Thoracic aorta (tissue), 2 donors: ENCODE measurements at regions not wholly inside any gene's neighbourhood (a gene's known extent, or its start where the extent isn't known, plus 50 kb on each side); places are given as distances from the start of the nearest gene placed in this dataset.

Experiments used
- ATAC-seq: fragments of 150-250 bp; one replicate; pipeline ENCODE4 v1.8.0; 2017; ENCODE audit warnings: low read depth; ENCODE audit not compliant: insufficient number of reproducible peaks, low FRiP score
- DNase-seq: peaks from one replicate; pipeline ENCODE4 v3.0.0-alpha.2; 2020; ENCODE audit warnings: low spot score
- H3K27ac ChIP-seq, 2 donors: fragments of 200-600 bp; sonication (generic); 1 replicate in 1 of 2; 2 replicates in 1 of 2; pipeline ENCODE4 v1.5.1; 2016; ENCODE audit warnings: mild to moderate bottlenecking in 2 of 2, moderate library complexity in 2 of 2
- H3K27me3 ChIP-seq: fragments of 200-600 bp; sonication (generic); replicated peaks from 2 replicates; pipeline ENCODE4 v1.6.0; 2016; ENCODE audit warnings: mild to moderate bottlenecking; ENCODE audit not compliant: insufficient read depth
- H3K36me3 ChIP-seq: fragments of 200-600 bp; sonication (generic); one replicate; pipeline ENCODE4 v1.5.1; 2016
- H3K4me1 ChIP-seq, 2 donors: fragments of 200-600 bp; sonication (generic); 1 replicate in 1 of 2; 2 replicates in 1 of 2; pipeline versions ENCODE4 v1.5.1 to v1.6.0; 2016; ENCODE audit warnings: low read depth in 2 of 2, mild to moderate bottlenecking in 1 of 2; ENCODE audit not compliant: control insufficient read depth in 1 of 2
- H3K4me3 ChIP-seq: fragments of 200-600 bp; sonication (generic); 2 replicates; pipeline ENCODE4 v1.5.1; 2016; ENCODE audit warnings: mild to moderate bottlenecking
- H3K9me3 ChIP-seq: fragments of 200-600 bp; sonication (generic); 2 replicates; pipeline ENCODE4 v1.5.1; 2016
- CTCF ChIP-seq: fragments of 200-600 bp; sonication (generic); IDR thresholded peaks from one replicate; pipeline ENCODE4 v1.5.1; 2019; ENCODE audit warnings: antibody characterized with exemption

GRCh38 chr3:44030285-44030684 lies 211.4 kb upstream of the TOPAZ1 start:
- Histone ChIP-seq H3K27ac (no peak overlapping the region), H3K27me3 (no peaks in the 10 kb centered on the region), H3K4me3 (no peak overlapping the region), H3K9me3 (no peaks in the 10 kb centered on the region), H3K36me3 (no peaks in the 10 kb centered on the region), H3K4me1 (no peaks in the 10 kb centered on the region)
- TF ChIP-seq CTCF = no peak
- ATAC-seq = no peak
- no peak for DNase-seq

- ATAC-seq (no peak), DNase-seq (no peak)
- Histone ChIP-seq H3K27ac (no peak overlapping the region), H3K27me3 (no peaks in the 10 kb centered on the region), H3K4me3 (no peak overlapping the region), H3K36me3 (no peaks in the 10 kb centered on the region), H3K9me3 (no peaks in the 10 kb centered on the region), H3K4me1 (no peaks in the 10 kb centered on the region)
- TF ChIP-seq CTCF = no peak
Measured at GRCh38 chr3:44030687-44031305, 210.9 kb upstream of the TOPAZ1 start.

DNA sequence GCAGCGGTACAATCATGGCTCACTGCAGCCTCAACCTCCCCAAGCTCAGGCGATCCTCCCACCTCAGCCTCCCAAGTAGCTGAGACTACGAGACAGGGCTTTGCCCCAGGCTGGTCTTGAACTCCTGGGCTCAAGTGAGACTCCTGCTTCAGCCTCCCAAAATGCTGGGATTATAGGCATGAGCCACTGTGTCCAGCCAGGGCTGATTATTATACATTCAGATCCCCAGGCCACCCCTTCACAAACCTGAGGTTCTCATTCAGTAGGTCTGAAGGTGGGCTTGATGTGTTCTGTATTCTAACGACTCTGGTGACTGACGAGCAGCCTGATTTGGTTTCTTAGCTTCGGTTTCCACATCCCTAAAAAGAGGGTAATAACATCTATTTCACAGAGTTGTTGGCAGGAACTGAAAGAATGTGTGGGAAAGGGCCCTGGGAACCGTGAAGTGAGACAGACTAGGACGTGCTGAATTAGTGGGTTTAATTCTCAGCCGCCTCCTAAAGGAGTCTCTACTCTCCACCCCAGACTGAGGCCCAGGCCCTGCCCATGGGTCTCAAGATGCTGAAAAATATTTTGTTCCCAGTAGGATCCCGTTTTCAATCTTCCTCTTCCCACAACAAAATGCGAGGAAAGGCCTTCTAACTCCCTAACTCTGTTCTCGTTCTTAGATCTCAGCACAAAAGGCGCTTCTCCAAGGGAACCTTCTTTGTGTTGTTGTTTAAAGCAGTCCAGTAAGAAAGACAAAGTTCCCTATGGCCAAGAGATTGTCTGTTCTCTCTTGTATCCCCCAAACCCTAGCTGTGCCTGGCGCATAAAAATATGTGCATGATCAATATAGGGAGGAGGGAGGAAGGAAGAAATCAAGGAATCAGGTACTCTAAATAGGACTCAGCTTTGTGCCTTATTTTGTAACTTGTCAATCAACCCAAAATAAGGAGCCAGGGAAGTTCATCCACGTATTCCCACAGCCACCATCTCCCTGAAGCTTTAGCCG lies 210.0 kb upstream of the TOPAZ1 start:
- no peaks in the 10 kb centered on the region for H3K9me3 ChIP-seq
- DNase-seq (no peak), ATAC-seq (no peak)
- H3K4me1 ChIP-seq = no peaks in the 10 kb centered on the region
- no peaks in the 10 kb centered on the region for H3K27me3 ChIP-seq
- TF ChIP-seq CTCF = no peak
- H3K4me3 ChIP-seq = no peak overlapping the region
- no peak overlapping the region for H3K27ac ChIP-seq
- H3K36me3 ChIP-seq = no peaks in the 10 kb centered on the region

GRCh38 chr3:44032487-44032886 lies 209.2 kb upstream of the TOPAZ1 start:
- no peak overlapping the region for H3K4me3 ChIP-seq
- no peak overlapping the region for H3K27ac ChIP-seq
- no peaks in the 10 kb centered on the region for H3K27me3 ChIP-seq
- ATAC-seq (no peak), DNase-seq (no peak)
- H3K36me3 ChIP-seq = no peaks in the 10 kb centered on the region
- H3K9me3 ChIP-seq = no peaks in the 10 kb centered on the region
- TF ChIP-seq CTCF = no peak
- no peaks in the 10 kb centered on the region for H3K4me1 ChIP-seq

GRCh38 chr3:44033123-44033522 lies 208.6 kb upstream of the TOPAZ1 start:
- H3K9me3 ChIP-seq = no peaks in the 10 kb centered on the region

More at GRCh38 chr3:44033123-44033522, 208.6 kb upstream of the TOPAZ1 start:
- TF ChIP-seq CTCF = no peak
- DNase-seq (no peak), ATAC-seq (no peak)
- H3K4me3 ChIP-seq = no peak overlapping the region
- H3K27me3 ChIP-seq = no peaks in the 10 kb centered on the region
- no peaks in the 10 kb centered on the region for H3K36me3 ChIP-seq
- H3K4me1 ChIP-seq = no peaks in the 10 kb centered on the region
- H3K27ac ChIP-seq = no peak overlapping the region
